ENCODE measurements at regions not wholly inside any gene's neighbourhood (a gene's known extent, or its start where the extent isn't known, plus 50 kb on each side); places are given as distances from the start of the nearest gene placed in this dataset.
A peak's percentile ranks its signal among the peaks of the same experiment; 100 is the strongest.

- no peak overlapping the region for H3K4me3 Mint-ChIP-seq
- no peaks in the 10 kb centered on the region for H3K27me3 Mint-ChIP-seq (ENCODE audit: low read depth)
- H3K9me3 Mint-ChIP-seq, result peaks cover 2 to 3% of the 10 kb centered on the region in 2 donors
- DNase-seq, result no peak
- no peaks in the 10 kb centered on the region for H3K36me3 Mint-ChIP-seq (ENCODE audit: insufficient read depth in 2 of 2)
- H3K4me1 Mint-ChIP-seq (ENCODE audit: low read depth), result no peaks in the 10 kb centered on the region
- no peak overlapping the region for H3K27ac Mint-ChIP-seq
- ATAC-seq (replicated peaks in 1 of 2), result no peak
Observed at GRCh38 chr11:28708075-28708474, 599.9 kb downstream of the METTL15 start.

- Mint-ChIP-seq H3K4me3 (no peak overlapping the region), H3K36me3 (ENCODE audit: insufficient read depth in 2 of 2) (no peaks in the 10 kb centered on the region), H3K27ac (no peak overlapping the region), H3K27me3 (ENCODE audit: low read depth) (no peaks in the 10 kb centered on the region), H3K9me3 (no peaks in the 10 kb centered on the region), H3K4me1 (ENCODE audit: low read depth) (no peaks in the 10 kb centered on the region)
- DNase-seq (no peak), ATAC-seq (replicated peaks in 1 of 2) (no peak)
Observed at GRCh38 chr11:28704801-28705200, 596.6 kb downstream of the METTL15 start.

DNA sequence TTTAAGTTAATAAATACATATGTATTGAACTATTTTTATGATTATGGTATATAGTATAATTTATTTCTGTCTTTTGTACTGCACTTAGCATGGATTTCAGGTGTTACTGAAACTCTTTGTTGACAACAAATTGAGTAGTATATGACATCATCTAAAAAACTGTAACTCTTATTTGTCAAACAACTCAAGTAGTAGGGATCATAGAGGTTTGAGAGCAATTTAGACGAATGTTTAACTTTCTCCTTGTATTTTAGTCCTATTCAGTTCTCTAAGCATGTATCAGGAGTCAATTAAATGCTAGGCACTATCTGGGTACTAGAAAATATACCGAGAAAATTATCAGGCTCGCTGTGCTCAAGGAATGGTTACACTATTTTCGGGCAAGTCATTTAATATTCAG is 595.2 kb downstream of the METTL15 start:
- ATAC-seq (replicated peaks in 1 of 2) (no peak), DNase-seq (no peak)
- Mint-ChIP-seq H3K27ac (no peak overlapping the region), H3K27me3 (ENCODE audit: low read depth) (no peaks in the 10 kb centered on the region), H3K4me1 (ENCODE audit: low read depth) (no peaks in the 10 kb centered on the region), H3K9me3 (no peaks in the 10 kb centered on the region), H3K36me3 (ENCODE audit: insufficient read depth in 2 of 2) (no peaks in the 10 kb centered on the region), H3K4me3 (no peak overlapping the region)

GRCh38 chr11:28702871-28703270 is 594.7 kb downstream of the METTL15 start:
- no peaks in the 10 kb centered on the region for H3K36me3 Mint-ChIP-seq (ENCODE audit: insufficient read depth in 2 of 2)
- no peaks in the 10 kb centered on the region for H3K4me1 Mint-ChIP-seq (ENCODE audit: low read depth)
- ATAC-seq (replicated peaks in 1 of 2), result no peak
- H3K9me3 Mint-ChIP-seq, result no peaks in the 10 kb centered on the region
- no peak overlapping the region for H3K4me3 Mint-ChIP-seq
- H3K27me3 Mint-ChIP-seq (ENCODE audit: low read depth), result no peaks in the 10 kb centered on the region
- no peak overlapping the region for H3K27ac Mint-ChIP-seq
- DNase-seq, result no peak

DNA sequence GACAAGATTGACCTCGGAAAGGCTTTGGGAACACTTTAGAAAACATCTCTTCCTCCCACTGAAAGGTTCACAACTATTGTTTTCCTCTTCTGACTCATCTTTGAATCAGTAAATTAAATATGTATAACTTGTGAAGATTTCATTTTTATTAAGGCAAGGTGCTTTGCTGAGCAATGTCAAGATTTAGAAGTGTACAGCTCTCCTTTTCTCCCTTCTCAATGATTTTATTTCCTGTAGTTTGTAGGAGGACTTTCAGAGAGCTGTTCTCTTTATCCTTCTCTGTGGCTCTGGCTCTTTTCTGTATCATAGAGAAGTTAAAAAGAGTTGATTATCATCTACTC is 594.2 kb downstream of the METTL15 start:
- H3K9me3 Mint-ChIP-seq, result no peaks in the 10 kb centered on the region
- no peak overlapping the region for H3K27ac Mint-ChIP-seq
- no peak for ATAC-seq (replicated peaks in 1 of 2)
- DNase-seq, result no peak
- no peaks in the 10 kb centered on the region for H3K36me3 Mint-ChIP-seq (ENCODE audit: insufficient read depth in 2 of 2)
- H3K4me1 Mint-ChIP-seq (ENCODE audit: low read depth), result no peaks in the 10 kb centered on the region
- no peak overlapping the region for H3K4me3 Mint-ChIP-seq
- no peaks in the 10 kb centered on the region for H3K27me3 Mint-ChIP-seq (ENCODE audit: low read depth)

DNA sequence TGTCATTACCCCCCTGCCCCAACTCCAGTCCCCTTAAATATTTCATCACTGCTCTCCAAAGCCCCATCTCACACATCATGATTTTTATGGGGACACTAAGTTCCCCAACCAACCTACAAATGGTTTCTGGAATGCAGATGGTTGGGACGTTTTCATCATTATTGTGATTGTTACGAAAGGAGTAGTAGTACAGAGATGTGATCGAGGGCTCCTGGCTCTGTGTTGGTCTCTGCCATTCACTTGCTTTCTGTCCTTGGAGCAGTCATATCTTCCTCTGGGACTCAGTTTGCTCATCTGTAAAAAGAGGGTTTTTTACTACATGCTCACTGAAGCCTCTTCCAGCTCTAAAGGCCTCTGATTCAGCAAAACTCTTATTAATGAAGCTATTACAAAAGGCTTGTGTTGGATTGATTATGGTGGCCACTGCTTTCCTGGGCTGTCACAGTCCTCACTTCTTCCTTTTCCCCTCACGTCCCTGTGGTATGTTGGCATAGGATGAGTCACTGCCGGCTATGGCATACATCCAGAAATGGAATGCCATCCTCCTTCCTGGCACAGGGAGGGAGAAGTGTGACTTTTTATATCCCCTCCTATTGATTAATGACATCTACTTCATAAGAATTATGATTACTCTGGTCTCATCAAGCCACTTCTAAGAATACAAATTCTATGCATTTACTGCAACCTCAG is 593.7 kb downstream of the METTL15 start:
- no peaks in the 10 kb centered on the region for H3K27me3 Mint-ChIP-seq (ENCODE audit: low read depth)
- H3K9me3 Mint-ChIP-seq, result no peaks in the 10 kb centered on the region
- ATAC-seq (replicated peaks in 1 of 2), result no peak
- no peaks in the 10 kb centered on the region for H3K36me3 Mint-ChIP-seq (ENCODE audit: insufficient read depth in 2 of 2)
- H3K4me1 Mint-ChIP-seq (ENCODE audit: low read depth), result no peaks in the 10 kb centered on the region
- no peak for DNase-seq
- H3K4me3 Mint-ChIP-seq, result no peak overlapping the region
- no peak overlapping the region for H3K27ac Mint-ChIP-seq

GRCh38 chr11:28699701-28700100 is 591.5 kb downstream of the METTL15 start:
- no peak for ATAC-seq (replicated peaks in 1 of 2)
- no peaks in the 10 kb centered on the region for H3K36me3 Mint-ChIP-seq (ENCODE audit: insufficient read depth in 2 of 2)
- H3K4me3 Mint-ChIP-seq, result no peak overlapping the region
- no peak overlapping the region for H3K27ac Mint-ChIP-seq
- H3K27me3 Mint-ChIP-seq (ENCODE audit: low read depth), result no peaks in the 10 kb centered on the region
- H3K9me3 Mint-ChIP-seq, result peaks cover 0 to under 1% of the 10 kb centered on the region in 2 donors
- H3K4me1 Mint-ChIP-seq (ENCODE audit: low read depth), result no peaks in the 10 kb centered on the region
- DNase-seq, result no peak

DNA sequence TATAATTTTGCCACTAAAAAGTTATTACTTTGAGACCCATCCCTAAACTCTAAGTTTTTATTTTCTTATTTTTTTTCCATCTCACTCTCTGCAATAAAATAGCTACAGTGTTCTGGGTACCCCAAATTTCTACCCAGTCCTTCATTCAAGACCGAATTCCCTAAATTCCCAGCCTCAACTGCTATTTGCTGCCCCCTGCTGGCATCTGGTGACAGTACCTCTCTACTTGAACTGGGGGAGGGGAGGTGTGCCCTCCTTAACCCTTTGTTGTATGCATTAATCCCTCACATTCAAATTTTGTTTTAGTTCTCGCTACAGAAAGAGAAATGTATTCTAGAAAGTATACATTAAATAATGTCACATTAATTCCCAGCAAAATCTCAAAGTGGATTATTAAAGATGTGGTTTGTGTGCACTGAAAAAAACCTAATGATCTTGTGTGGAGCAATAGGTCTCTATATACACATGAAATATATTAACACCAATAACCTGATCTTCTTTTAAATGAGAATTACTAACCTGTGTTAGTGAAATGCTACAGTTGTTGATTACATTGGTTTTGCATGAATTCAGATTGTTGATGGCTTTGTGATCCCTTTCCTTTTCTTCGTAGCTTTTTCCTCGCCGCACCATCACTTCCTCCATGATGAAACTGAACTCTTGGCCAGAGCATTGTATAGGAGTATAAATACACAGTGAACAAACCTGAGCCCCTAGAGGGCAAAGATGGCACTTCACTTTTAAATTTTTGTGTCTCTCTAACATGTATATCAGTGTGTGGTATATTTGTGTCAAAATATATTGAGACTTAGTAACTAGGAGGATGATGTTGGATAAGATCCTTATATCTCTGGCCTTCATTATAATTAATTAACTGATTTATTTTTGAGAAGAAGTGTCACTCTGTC is 590.0 kb downstream of the METTL15 start:
- H3K9me3 Mint-ChIP-seq, result peaks cover 0 to 1% of the 10 kb centered on the region in 2 donors
- no peaks in the 10 kb centered on the region for H3K36me3 Mint-ChIP-seq (ENCODE audit: insufficient read depth in 2 of 2)
- peak; percentile 12 to 16 for DNase-seq
- H3K4me3 Mint-ChIP-seq, result no peak overlapping the region
- H3K27me3 Mint-ChIP-seq (ENCODE audit: low read depth), result no peaks in the 10 kb centered on the region
- no peak for ATAC-seq (replicated peaks in 1 of 2)
- no peak overlapping the region for H3K27ac Mint-ChIP-seq
- no peaks in the 10 kb centered on the region for H3K4me1 Mint-ChIP-seq (ENCODE audit: low read depth)

DNA sequence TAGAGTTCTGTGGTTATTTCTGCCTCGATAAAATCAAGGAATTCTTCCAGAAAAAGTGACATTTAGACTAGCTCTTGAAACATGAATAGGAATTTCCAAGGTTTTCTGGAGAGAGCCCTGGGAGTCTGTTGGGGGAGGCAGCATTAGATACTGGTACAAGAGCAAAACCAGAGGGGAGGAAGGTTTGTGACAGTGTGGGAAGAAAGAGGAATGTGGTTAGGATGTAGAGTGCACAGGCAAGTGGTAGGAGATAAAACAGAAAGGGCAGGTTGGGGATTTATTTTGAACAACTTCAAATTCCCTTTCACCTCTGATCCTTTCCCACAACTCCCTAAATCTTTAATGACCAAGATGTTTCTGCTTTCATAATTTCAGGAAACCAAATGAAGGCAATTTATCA is 588.4 kb downstream of the METTL15 start:
- H3K27me3 Mint-ChIP-seq (ENCODE audit: low read depth), result no peaks in the 10 kb centered on the region

GRCh38 chr11:28690746-28691145 is 582.6 kb downstream of the METTL15 start:
- Mint-ChIP-seq H3K27me3 (ENCODE audit: low read depth) (no peaks in the 10 kb centered on the region), H3K4me3 (no peak overlapping the region), H3K9me3 (peaks cover 2 to 7% of the 10 kb centered on the region in 2 donors), H3K4me1 (ENCODE audit: low read depth) (no peaks in the 10 kb centered on the region), H3K27ac (no peak overlapping the region), H3K36me3 (ENCODE audit: insufficient read depth in 2 of 2) (no peaks in the 10 kb centered on the region)
- DNase-seq, result no peak
- no peak for ATAC-seq (replicated peaks in 1 of 2)

More for the DNA sequence above, 588.4 kb downstream of the METTL15 start:
- no peaks in the 10 kb centered on the region for H3K36me3 Mint-ChIP-seq (ENCODE audit: insufficient read depth in 2 of 2)
- DNase-seq (no peak), ATAC-seq (replicated peaks in 1 of 2) (no peak)
- H3K27ac Mint-ChIP-seq, result no peak overlapping the region
- peaks cover 0 to 1% of the 10 kb centered on the region in 2 donors for H3K9me3 Mint-ChIP-seq
- H3K4me1 Mint-ChIP-seq (ENCODE audit: low read depth), result no peaks in the 10 kb centered on the region
- H3K4me3 Mint-ChIP-seq, result no peak overlapping the region

DNA sequence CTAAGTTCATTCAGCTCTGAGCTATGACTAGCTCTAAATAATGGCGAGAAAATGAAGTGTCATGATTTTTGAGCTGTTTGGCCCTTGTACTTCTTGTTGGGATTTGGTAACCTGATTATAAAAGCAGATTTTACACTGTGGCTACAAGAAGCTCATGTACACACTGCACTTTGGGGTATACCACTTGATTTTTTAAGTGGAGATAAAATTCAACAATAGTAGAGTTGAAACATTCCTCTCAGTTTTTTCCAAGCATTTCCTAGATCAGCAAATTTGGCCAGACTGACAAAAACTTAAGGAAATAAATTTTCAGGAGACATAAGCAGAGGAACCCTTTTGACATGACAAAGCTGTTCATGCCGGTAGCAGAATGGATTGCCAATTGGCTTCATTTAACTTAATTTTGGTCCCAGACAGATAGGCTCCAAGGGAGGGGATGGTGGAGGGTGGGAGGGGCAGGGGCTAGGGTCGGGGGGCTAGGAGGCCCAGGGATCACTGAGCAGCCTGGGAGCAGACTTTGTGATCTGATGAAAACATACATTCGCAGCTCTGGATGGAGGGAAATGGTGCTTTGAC is 575.9 kb downstream of the METTL15 start:
- H3K36me3 Mint-ChIP-seq (ENCODE audit: insufficient read depth in 2 of 2), result no peaks in the 10 kb centered on the region
- peaks cover 0 to 6% of the 10 kb centered on the region in 2 donors for H3K9me3 Mint-ChIP-seq
- ATAC-seq (replicated peaks in 1 of 2) (no peak), DNase-seq (no peak)
- H3K4me1 Mint-ChIP-seq (ENCODE audit: low read depth), result no peaks in the 10 kb centered on the region
- no peaks in the 10 kb centered on the region for H3K27me3 Mint-ChIP-seq (ENCODE audit: low read depth)
- H3K4me3 Mint-ChIP-seq, result no peak overlapping the region
- H3K27ac Mint-ChIP-seq, result no peak overlapping the region

GRCh38 chr11:28679795-28680468 is 571.7 kb downstream of the METTL15 start:
- DNase-seq, result no peak

DNA sequence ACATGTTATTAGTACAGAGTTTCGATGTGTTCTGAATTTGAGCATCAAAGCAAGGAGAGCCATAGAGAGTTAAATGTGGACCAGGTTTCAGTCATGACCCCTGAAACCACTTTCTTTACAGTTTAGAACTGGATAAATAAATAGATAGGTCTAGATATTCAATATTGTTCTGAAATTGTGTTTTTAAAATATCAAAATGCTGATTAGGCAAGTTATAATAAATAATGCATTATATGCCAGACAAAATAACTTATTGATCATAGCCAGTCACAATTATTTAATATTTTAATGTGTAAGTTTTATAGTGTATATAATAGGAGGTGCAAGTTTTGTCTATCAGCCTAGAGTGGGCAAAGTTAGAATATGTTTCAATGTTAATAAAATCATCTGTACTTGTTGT is 569.5 kb downstream of the METTL15 start:
- no peaks in the 10 kb centered on the region for H3K36me3 Mint-ChIP-seq (ENCODE audit: insufficient read depth in 2 of 2)
- H3K27me3 Mint-ChIP-seq (ENCODE audit: low read depth), result no peaks in the 10 kb centered on the region
- peaks cover 0 to 1% of the 10 kb centered on the region in 2 donors for H3K9me3 Mint-ChIP-seq
- no peak for DNase-seq
- H3K27ac Mint-ChIP-seq, result no peak overlapping the region
- H3K4me3 Mint-ChIP-seq, result no peak overlapping the region
- no peaks in the 10 kb centered on the region for H3K4me1 Mint-ChIP-seq (ENCODE audit: low read depth)
- ATAC-seq (replicated peaks in 1 of 2), result no peak

More at GRCh38 chr11:28679795-28680468, 571.7 kb downstream of the METTL15 start:
- no peak for ATAC-seq (replicated peaks in 1 of 2)
- H3K27me3 Mint-ChIP-seq (ENCODE audit: low read depth), result no peaks in the 10 kb centered on the region
- H3K36me3 Mint-ChIP-seq (ENCODE audit: insufficient read depth in 2 of 2), result no peaks in the 10 kb centered on the region
- H3K4me1 Mint-ChIP-seq (ENCODE audit: low read depth), result no peaks in the 10 kb centered on the region
- peaks cover 0 to 3% of the 10 kb centered on the region in 2 donors for H3K9me3 Mint-ChIP-seq
- H3K4me3 Mint-ChIP-seq, result no peak overlapping the region
- H3K27ac Mint-ChIP-seq, result no peak overlapping the region
